ENCODE measurements at regions not wholly inside any gene's neighbourhood (a gene's known extent, or its start where the extent isn't known, plus 50 kb on each side); places are given as distances from the start of the nearest gene placed in this dataset.
"Not testable (repeated sequence)": the region's sequence is repeated elsewhere in the genome, so short reads cannot be mapped to it uniquely, and the experiment has no call there.

- Histone ChIP-seq H3K4me1 (ENCODE audit: control insufficient read depth, extremely low read depth, insufficient read depth, low read length) (no peaks in the 10 kb centered on the region), H3K27ac (ENCODE audit: control insufficient read depth, insufficient read depth, low read length) (no peak overlapping the region), H3K36me3 (ENCODE audit: control insufficient read depth in 2 of 2, extremely low read depth in 1 of 2, insufficient read depth in 2 of 2, low read length in 2 of 2) (no peaks in the 10 kb centered on the region), H3K4me3 (ENCODE audit: control insufficient read depth in 2 of 3, extremely low read depth in 1 of 3, insufficient read depth in 2 of 3, low read depth in 1 of 3, low read length in 3 of 3) (no peak overlapping the region), H3K4me2 (ENCODE audit: control insufficient read depth, extremely low read depth, insufficient read depth, low read depth, low read length) (no peak overlapping the region), H3K9me3 (ENCODE audit: control insufficient read depth, low read depth, low read length) (no peaks in the 10 kb centered on the region), H3K27me3 (ENCODE audit: control insufficient read depth, extremely low read depth, insufficient read depth, low read length) (no peaks in the 10 kb centered on the region), H2AFZ (ENCODE audit: control insufficient read depth, low read length) (no peak overlapping the region), H3K9me1 (ENCODE audit: control insufficient read depth, extremely low read depth, insufficient read depth, low read length) (no peaks in the 10 kb centered on the region), H4K20me1 (ENCODE audit: control insufficient read depth, extremely low read depth, insufficient read depth, low read length) (no peaks in the 10 kb centered on the region), H3K9ac (ENCODE audit: control insufficient read depth, extremely low read depth, insufficient read depth, low read length) (no peak overlapping the region), H3K79me2 (ENCODE audit: control insufficient read depth, insufficient read depth, low read length) (no peaks in the 10 kb centered on the region)
- FAIRE-seq (no peak), DNase-seq (ENCODE audit: low read depth, low spot score) (no peak)
- dilution Hi-C loops (cut with MboI; ENCODE audit: extremely low pct_ligation_motif_present, low sequenced_read_pairs), result no loop called here
- TF ChIP-seq CTCF (optimal IDR thresholded peaks at IDR 0.05 in 1 of 3, IDR thresholded peaks at IDR 0.05 in 1 of 3, conservative IDR thresholded peaks at IDR 0.05 in 1 of 3; ENCODE audit: extremely low read depth in 1 of 3, insufficient read depth in 2 of 3, low read length in 3 of 3), result no peak
- no peak for TF ChIP-seq EZH2 (IDR thresholded peaks at IDR 0.05; ENCODE audit: low read length)
Observed at GRCh38 chr13:86486582-86486981, 687.4 kb upstream of the SLITRK6 start.

- FAIRE-seq, result no peak
- Histone ChIP-seq H3K27ac (ENCODE audit: control insufficient read depth, insufficient read depth, low read length) (no peak overlapping the region), H3K9ac (ENCODE audit: control insufficient read depth, extremely low read depth, insufficient read depth, low read length) (no peak overlapping the region), H3K4me3 (ENCODE audit: control insufficient read depth in 2 of 3, extremely low read depth in 1 of 3, insufficient read depth in 2 of 3, low read depth in 1 of 3, low read length in 3 of 3) (no peak overlapping the region), H3K4me2 (ENCODE audit: control insufficient read depth, extremely low read depth, insufficient read depth, low read depth, low read length) (no peak overlapping the region), H3K4me1 (ENCODE audit: control insufficient read depth, extremely low read depth, insufficient read depth, low read length) (no peaks in the 10 kb centered on the region), H3K36me3 (ENCODE audit: control insufficient read depth in 2 of 2, extremely low read depth in 1 of 2, insufficient read depth in 2 of 2, low read length in 2 of 2) (no peaks in the 10 kb centered on the region), H4K20me1 (ENCODE audit: control insufficient read depth, extremely low read depth, insufficient read depth, low read length) (no peaks in the 10 kb centered on the region), H3K9me3 (ENCODE audit: control insufficient read depth, low read depth, low read length) (no peaks in the 10 kb centered on the region), H3K9me1 (ENCODE audit: control insufficient read depth, extremely low read depth, insufficient read depth, low read length) (no peaks in the 10 kb centered on the region), H3K27me3 (ENCODE audit: control insufficient read depth, extremely low read depth, insufficient read depth, low read length) (no peaks in the 10 kb centered on the region), H3K79me2 (ENCODE audit: control insufficient read depth, insufficient read depth, low read length) (no peaks in the 10 kb centered on the region), H2AFZ (ENCODE audit: control insufficient read depth, low read length) (no peak overlapping the region)
- dilution Hi-C loops (cut with MboI; ENCODE audit: extremely low pct_ligation_motif_present, low sequenced_read_pairs), result no loop called here
- no peak for DNase-seq (ENCODE audit: low read depth, low spot score)
- no peak for TF ChIP-seq CTCF (optimal IDR thresholded peaks at IDR 0.05 in 1 of 3, IDR thresholded peaks at IDR 0.05 in 1 of 3, conservative IDR thresholded peaks at IDR 0.05 in 1 of 3; ENCODE audit: extremely low read depth in 1 of 3, insufficient read depth in 2 of 3, low read length in 3 of 3)
- no peak for TF ChIP-seq EZH2 (IDR thresholded peaks at IDR 0.05; ENCODE audit: low read length)
Observed at GRCh38 chr13:86491121-86491520, 691.9 kb upstream of the SLITRK6 start.

- FAIRE-seq; H3K9me1 ChIP-seq (ENCODE audit: control insufficient read depth, extremely low read depth, insufficient read depth, low read length); dilution Hi-C loops (cut with MboI; ENCODE audit: extremely low pct_ligation_motif_present, low sequenced_read_pairs); H4K20me1 ChIP-seq (ENCODE audit: control insufficient read depth, extremely low read depth, insufficient read depth, low read length); H3K27me3 ChIP-seq (ENCODE audit: control insufficient read depth, extremely low read depth, insufficient read depth, low read length); DNase-seq (ENCODE audit: low read depth, low spot score); H3K79me2 ChIP-seq (ENCODE audit: control insufficient read depth, insufficient read depth, low read length); H3K4me3 ChIP-seq (ENCODE audit: control insufficient read depth in 2 of 3, extremely low read depth in 1 of 3, insufficient read depth in 2 of 3, low read depth in 1 of 3, low read length in 3 of 3); H3K4me1 ChIP-seq (ENCODE audit: control insufficient read depth, extremely low read depth, insufficient read depth, low read length); H3K9me3 ChIP-seq (ENCODE audit: control insufficient read depth, low read depth, low read length); H3K4me2 ChIP-seq (ENCODE audit: control insufficient read depth, extremely low read depth, insufficient read depth, low read depth, low read length); H2AFZ ChIP-seq (ENCODE audit: control insufficient read depth, low read length); H3K9ac ChIP-seq (ENCODE audit: control insufficient read depth, extremely low read depth, insufficient read depth, low read length); H3K36me3 ChIP-seq (ENCODE audit: control insufficient read depth in 2 of 2, extremely low read depth in 1 of 2, insufficient read depth in 2 of 2, low read length in 2 of 2); H3K27ac ChIP-seq (ENCODE audit: control insufficient read depth, insufficient read depth, low read length): not testable (repeated sequence)
Observed at GRCh38 chr13:86501931-86502330, 702.7 kb upstream of the SLITRK6 start.
